ENCODE measurements at regions not wholly inside any gene's neighbourhood (a gene's known extent, or its start where the extent isn't known, plus 50 kb on each side); places are given as distances from the start of the nearest gene placed in this dataset.

DNA sequence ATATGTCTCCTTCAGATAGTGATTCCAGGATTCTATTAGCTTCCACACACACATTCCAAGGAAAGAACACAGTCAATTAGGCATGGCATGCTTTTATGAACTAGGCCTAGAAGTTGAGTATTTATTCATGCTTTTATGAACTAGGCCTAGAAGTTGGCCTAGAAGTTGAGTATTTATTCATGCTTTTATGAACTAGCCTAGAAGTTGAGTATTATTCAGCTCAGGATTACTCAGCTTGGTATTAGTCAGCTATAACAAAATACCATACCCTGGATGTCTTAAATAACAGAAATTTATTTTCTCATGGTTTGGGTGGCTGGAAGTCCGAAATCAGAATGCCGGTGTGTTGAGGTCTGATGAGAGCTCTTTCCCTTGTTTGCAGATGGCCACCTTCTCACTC lies 442.7 kb upstream of the FLRT2 start:
- no peak for TF ChIP-seq POLR2A (IDR thresholded peaks at IDR 0.05; ENCODE audit: low read depth, low read length)
- no peak for TF ChIP-seq POLR2AphosphoS5 (IDR thresholded peaks at IDR 0.05; ENCODE audit: low read depth, low read length)
- TF ChIP-seq TAF1 (IDR thresholded peaks at IDR 0.05; ENCODE audit: borderline replicate concordance, low read depth, low read length), result no peak
